ENCODE measurements at regions not wholly inside any gene's neighbourhood (a gene's known extent, or its start where the extent isn't known, plus 50 kb on each side); places are given as distances from the start of the nearest gene placed in this dataset.

DNA sequence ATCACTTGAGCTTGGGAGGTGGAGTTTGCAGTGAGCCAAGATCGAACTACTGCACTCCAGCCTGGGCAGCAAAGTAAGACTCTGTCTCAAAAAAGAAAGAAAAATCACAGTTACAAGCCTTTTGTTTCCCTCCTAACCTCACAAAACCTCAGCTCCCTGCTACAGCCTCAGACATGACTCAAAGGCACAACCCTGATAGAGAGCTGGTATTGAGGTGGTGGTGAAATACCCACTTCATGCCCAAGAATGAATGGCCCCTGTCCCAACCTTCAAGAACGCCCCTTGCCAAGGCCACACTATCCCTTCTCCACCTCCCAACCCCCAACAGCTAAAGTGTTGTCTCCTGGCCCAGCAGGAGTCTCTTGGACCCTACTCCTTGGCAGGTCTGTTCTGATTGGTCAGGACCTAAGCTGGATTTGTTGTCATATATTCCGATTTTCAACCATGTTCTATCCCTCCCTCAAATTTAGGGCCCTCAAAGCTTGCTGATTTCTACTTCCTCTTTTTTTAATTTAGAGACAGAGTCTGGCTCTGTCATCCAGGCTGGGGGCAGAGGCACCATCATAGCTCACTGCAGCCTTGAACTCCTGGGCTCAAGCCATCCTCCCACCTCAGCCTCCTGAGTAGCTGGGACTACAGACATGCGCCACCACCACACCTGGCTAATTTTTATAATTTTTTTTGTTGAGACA is 61.9 kb upstream of the BZW1 start:
- TF ChIP-seq, protein P1, sequence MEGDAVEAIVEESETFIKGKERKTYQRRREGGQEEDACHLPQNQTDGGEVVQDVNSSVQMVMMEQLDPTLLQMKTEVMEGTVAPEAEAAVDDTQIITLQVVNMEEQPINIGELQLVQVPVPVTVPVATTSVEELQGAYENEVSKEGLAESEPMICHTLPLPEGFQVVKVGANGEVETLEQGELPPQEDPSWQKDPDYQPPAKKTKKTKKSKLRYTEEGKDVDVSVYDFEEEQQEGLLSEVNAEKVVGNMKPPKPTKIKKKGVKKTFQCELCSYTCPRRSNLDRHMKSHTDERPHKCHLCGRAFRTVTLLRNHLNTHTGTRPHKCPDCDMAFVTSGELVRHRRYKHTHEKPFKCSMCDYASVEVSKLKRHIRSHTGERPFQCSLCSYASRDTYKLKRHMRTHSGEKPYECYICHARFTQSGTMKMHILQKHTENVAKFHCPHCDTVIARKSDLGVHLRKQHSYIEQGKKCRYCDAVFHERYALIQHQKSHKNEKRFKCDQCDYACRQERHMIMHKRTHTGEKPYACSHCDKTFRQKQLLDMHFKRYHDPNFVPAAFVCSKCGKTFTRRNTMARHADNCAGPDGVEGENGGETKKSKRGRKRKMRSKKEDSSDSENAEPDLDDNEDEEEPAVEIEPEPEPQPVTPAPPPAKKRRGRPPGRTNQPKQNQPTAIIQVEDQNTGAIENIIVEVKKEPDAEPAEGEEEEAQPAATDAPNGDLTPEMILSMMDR (IDR thresholded peaks at IDR 0.05): no peak
- no peak for TF ChIP-seq POLR2A (IDR thresholded peaks at IDR 0.05; ENCODE audit: low read depth)

Data from esophagus muscularis mucosa (tissue), 3 donors.